HG03280 (cell line): ENCODE measurements at regions not wholly inside any gene's neighbourhood (a gene's known extent, or its start where the extent isn't known, plus 50 kb on each side); places are given as distances from the start of the nearest gene placed in this dataset.

ENCODE experiments used
- ATAC-seq: cut with Tn5 transposase; IDR thresholded peaks from one replicate; pipeline ENCODE4 v1.9.1; 2021; ENCODE audit warnings: mild to moderate bottlenecking, moderate library complexity; ENCODE audit not compliant: unreplicated experiment

- ATAC-seq, result no peak
Measured at GRCh38 chr2:128563348-128563687, 244.7 kb upstream of the HS6ST1 start.

GRCh38 chr2:128564131-128564530 is 245.5 kb upstream of the HS6ST1 start:
- ATAC-seq, result no peak

GRCh38 chr2:128564551-128564950 is 245.9 kb upstream of the HS6ST1 start:
- ATAC-seq, result no peak

- ATAC-seq, result no peak
Measured at GRCh38 chr2:128565441-128565840, 246.8 kb upstream of the HS6ST1 start.

GRCh38 chr2:128566671-128567070 is 248.0 kb upstream of the HS6ST1 start:
- ATAC-seq, result no peak

- no peak for ATAC-seq
Measured at GRCh38 chr2:128568106-128568505, 249.4 kb upstream of the HS6ST1 start.

GRCh38 chr2:128573116-128573515 is 254.4 kb upstream of the HS6ST1 start:
- ATAC-seq, result no peak

- no peak for ATAC-seq
Measured at GRCh38 chr2:128573531-128573930, 254.9 kb upstream of the HS6ST1 start.

GRCh38 chr2:128577141-128577930 is 258.7 kb upstream of the HS6ST1 start:
- no peak for ATAC-seq

GRCh38 chr2:128578406-128579390 is 260.0 kb upstream of the HS6ST1 start:
- ATAC-seq, result no peak

- ATAC-seq, result no peak
Measured at GRCh38 chr2:128579825-128580224, 261.2 kb upstream of the HS6ST1 start.

GRCh38 chr2:128580988-128581848 is 262.6 kb upstream of the HS6ST1 start:
- no peak for ATAC-seq

GRCh38 chr2:128581849-128582244 is 263.2 kb upstream of the HS6ST1 start:
- ATAC-seq, result no peak

GRCh38 chr2:128584296-128584890 is 265.7 kb upstream of the HS6ST1 start:
- no peak for ATAC-seq

GRCh38 chr2:128585706-128586105 is 267.0 kb upstream of the HS6ST1 start:
- ATAC-seq, result no peak

GRCh38 chr2:128589681-128590080 is 271.0 kb upstream of the HS6ST1 start:
- ATAC-seq, result no peak

GRCh38 chr2:128590309-128591021 is 271.8 kb upstream of the HS6ST1 start:
- no peak for ATAC-seq

- ATAC-seq, result no peak
Measured at GRCh38 chr2:128591022-128591860, 272.6 kb upstream of the HS6ST1 start.
